ENCODE measurements at regions not wholly inside any gene's neighbourhood (a gene's known extent, or its start where the extent isn't known, plus 50 kb on each side); places are given as distances from the start of the nearest gene placed in this dataset.

- Mint-ChIP-seq H3K27me3 (ENCODE audit: low read depth) (no peaks in the 10 kb centered on the region), H3K4me1 (ENCODE audit: low read depth) (peaks cover 10% of the 10 kb centered on the region)
Observed at GRCh38 chr5:158364367-158364766, 505.4 kb upstream of the CLINT1 start.

GRCh38 chr5:158354958-158355357 lies 496.0 kb upstream of the CLINT1 start:
- H3K27ac Mint-ChIP-seq (ENCODE audit: unreplicated experiment) = no peak overlapping the region
- H3K36me3 Mint-ChIP-seq (ENCODE audit: low read depth) = peaks cover 4% of the 10 kb centered on the region
- H3K4me1 Mint-ChIP-seq (ENCODE audit: low read depth) = peaks cover 11% of the 10 kb centered on the region
- peaks cover 8% of the 10 kb centered on the region for H3K9me3 Mint-ChIP-seq (ENCODE audit: low read depth)
- no peak overlapping the region for H3K4me3 Mint-ChIP-seq (ENCODE audit: unreplicated experiment)
- TF ChIP-seq CTCF (IDR thresholded peaks at IDR 0.05) = no peak
- no peaks in the 10 kb centered on the region for H3K27me3 Mint-ChIP-seq (ENCODE audit: low read depth)
- no peak for DNase-seq (ENCODE audit: low spot score)

More at GRCh38 chr5:158364367-158364766, 505.4 kb upstream of the CLINT1 start:
- DNase-seq (ENCODE audit: low spot score) = no peak
- no peak for TF ChIP-seq CTCF (IDR thresholded peaks at IDR 0.05)
- Mint-ChIP-seq H3K9me3 (ENCODE audit: low read depth) (no peaks in the 10 kb centered on the region), H3K36me3 (ENCODE audit: low read depth) (no peaks in the 10 kb centered on the region), H3K27ac (ENCODE audit: unreplicated experiment) (no peak overlapping the region), H3K4me3 (ENCODE audit: unreplicated experiment) (no peak overlapping the region)

- no peak for TF ChIP-seq CTCF (IDR thresholded peaks at IDR 0.05)
- no peaks in the 10 kb centered on the region for H3K27me3 Mint-ChIP-seq (ENCODE audit: low read depth)
- no peak overlapping the region for H3K4me3 Mint-ChIP-seq (ENCODE audit: unreplicated experiment)
- H3K4me1 Mint-ChIP-seq (ENCODE audit: low read depth) = peaks cover 14% of the 10 kb centered on the region
- H3K36me3 Mint-ChIP-seq (ENCODE audit: low read depth) = peaks cover 4% of the 10 kb centered on the region
- H3K27ac Mint-ChIP-seq (ENCODE audit: unreplicated experiment) = no peak overlapping the region
- DNase-seq (ENCODE audit: low spot score) = no peak
- H3K9me3 Mint-ChIP-seq (ENCODE audit: low read depth) = peaks cover 8% of the 10 kb centered on the region
Observed at GRCh38 chr5:158351485-158352125, 492.7 kb upstream of the CLINT1 start.

- Mint-ChIP-seq H3K27ac (ENCODE audit: unreplicated experiment) (no peak overlapping the region), H3K4me3 (ENCODE audit: unreplicated experiment) (no peak overlapping the region), H3K4me1 (ENCODE audit: low read depth) (peaks cover 9% of the 10 kb centered on the region), H3K9me3 (ENCODE audit: low read depth) (peaks cover 13% of the 10 kb centered on the region), H3K36me3 (ENCODE audit: low read depth) (peaks cover 4% of the 10 kb centered on the region), H3K27me3 (ENCODE audit: low read depth) (no peaks in the 10 kb centered on the region)
- TF ChIP-seq CTCF (IDR thresholded peaks at IDR 0.05) = no peak
- no peak for DNase-seq (ENCODE audit: low spot score)
Observed at GRCh38 chr5:158349987-158350386, 491.0 kb upstream of the CLINT1 start.

GRCh38 chr5:158344376-158344775 lies 485.4 kb upstream of the CLINT1 start:
- no peaks in the 10 kb centered on the region for H3K27me3 Mint-ChIP-seq (ENCODE audit: low read depth)
- no peak overlapping the region for H3K4me3 Mint-ChIP-seq (ENCODE audit: unreplicated experiment)
- no peak for TF ChIP-seq CTCF (IDR thresholded peaks at IDR 0.05)
- no peak overlapping the region for H3K27ac Mint-ChIP-seq (ENCODE audit: unreplicated experiment)
- peaks cover 17% of the 10 kb centered on the region for H3K9me3 Mint-ChIP-seq (ENCODE audit: low read depth)
- peaks cover 6% of the 10 kb centered on the region for H3K4me1 Mint-ChIP-seq (ENCODE audit: low read depth)
- no peak for DNase-seq (ENCODE audit: low spot score)
- H3K36me3 Mint-ChIP-seq (ENCODE audit: low read depth) = no peaks in the 10 kb centered on the region
